ENCODE measurements at regions not wholly inside any gene's neighbourhood (a gene's known extent, or its start where the extent isn't known, plus 50 kb on each side); places are given as distances from the start of the nearest gene placed in this dataset.

- no peak for TF ChIP-seq POLR2A (IDR thresholded peaks at IDR 0.05; ENCODE audit: low read length)
- TF ChIP-seq GATA1 (IDR thresholded peaks at IDR 0.05; ENCODE audit: low read depth, low read length) = no peak
Measured at GRCh38 chr7:18384491-18385143, 110.9 kb upstream of the HDAC9 start.

All from erythroblast (primary cell).